Activated CD8-positive, alpha-beta memory T cell treated with anti-CD3 and anti-CD28 coated beads for 36 hours (primary cell): ENCODE measurements at regions not wholly inside any gene's neighbourhood (a gene's known extent, or its start where the extent isn't known, plus 50 kb on each side); places are given as distances from the start of the nearest gene placed in this dataset.

Experiments used
- CTCF ChIA-PET: fragments of 350-600 bp; sonication (Branson Sonifier 250); formaldehyde crosslinking; loops from one replicate; lab custom pipeline; 2021; ENCODE audit warnings: antibody characterized with exemption; lab: Charles Lee
- POLR2A ChIA-PET: fragments of 350-600 bp; sonication (Branson Sonifier 250); formaldehyde crosslinking; loops from one replicate; lab custom pipeline; 2021; ENCODE audit warnings: antibody characterized with exemption; lab: Charles Lee

DNA sequence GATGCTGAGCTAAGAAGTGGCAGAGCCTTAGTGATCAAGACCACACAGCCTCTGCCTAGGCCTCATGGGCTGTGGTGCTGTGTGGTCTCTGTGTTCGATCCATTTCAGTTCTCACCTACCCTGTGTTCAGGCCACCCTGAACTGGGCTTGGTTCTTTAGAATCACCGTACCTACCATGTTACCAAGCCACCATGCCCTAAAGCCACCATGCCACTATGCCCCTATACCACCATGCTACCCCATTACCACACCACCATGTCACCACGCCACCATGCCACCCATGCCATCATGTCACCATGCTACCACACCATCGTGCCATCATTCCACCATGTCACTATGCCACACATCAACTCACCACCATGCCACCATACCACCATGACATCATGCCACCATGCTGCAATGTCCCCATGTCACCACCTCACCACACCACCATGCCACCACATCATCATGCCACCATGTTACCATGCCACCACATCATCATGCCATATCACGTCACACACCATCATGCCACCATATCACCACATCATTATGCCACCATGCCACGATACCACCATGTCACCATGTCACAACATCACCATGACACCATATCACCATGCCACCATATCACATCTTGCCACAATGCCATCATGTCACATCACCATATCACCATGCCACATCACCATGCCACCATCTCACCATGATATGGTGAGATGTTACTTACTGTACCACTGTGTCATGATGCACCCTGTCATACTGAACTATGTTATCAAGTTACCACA is 191.0 kb upstream of the ARL4C start:
- ChIA-PET CTCF (no interaction called here), POLR2A (no interaction called here)

DNA sequence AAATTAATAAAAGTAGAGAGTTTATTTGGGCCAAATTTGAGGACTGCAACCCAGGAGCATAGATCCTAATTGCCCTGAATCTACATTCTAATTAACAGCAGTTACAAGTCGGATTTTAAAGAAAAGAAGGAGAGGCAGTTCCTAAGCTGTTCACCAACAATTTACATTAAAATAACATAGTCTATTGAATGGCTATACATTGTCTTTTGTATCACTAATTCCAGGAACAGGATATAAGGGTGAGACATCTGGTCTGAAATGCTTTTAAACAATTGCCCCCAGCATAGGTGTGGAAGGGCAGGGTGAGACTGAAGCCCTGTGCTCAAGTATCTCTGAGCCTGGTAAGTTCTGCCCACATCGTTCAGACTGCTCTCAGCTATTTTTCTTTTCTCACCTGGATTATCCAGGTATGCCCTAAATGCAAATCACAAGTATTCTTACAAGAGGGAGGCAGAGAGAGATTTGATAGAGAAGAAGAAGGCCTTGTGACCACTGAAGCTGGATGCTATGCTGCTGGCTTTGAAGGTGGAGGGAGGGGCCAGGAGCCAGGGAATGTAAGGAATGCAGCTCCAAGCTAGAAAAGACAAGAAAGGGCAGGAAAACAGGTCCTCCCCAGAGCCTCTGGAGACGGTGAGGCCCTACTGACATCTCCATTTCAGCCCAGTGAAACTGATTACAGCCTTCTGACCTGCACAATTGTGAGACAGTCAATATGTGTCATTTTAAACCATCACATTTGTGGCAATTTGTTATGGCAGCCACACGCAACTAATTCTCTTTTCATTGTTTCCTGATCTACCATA is 189.4 kb upstream of the ARL4C start:
- ChIA-PET POLR2A (no interaction called here), CTCF (no interaction called here)

DNA sequence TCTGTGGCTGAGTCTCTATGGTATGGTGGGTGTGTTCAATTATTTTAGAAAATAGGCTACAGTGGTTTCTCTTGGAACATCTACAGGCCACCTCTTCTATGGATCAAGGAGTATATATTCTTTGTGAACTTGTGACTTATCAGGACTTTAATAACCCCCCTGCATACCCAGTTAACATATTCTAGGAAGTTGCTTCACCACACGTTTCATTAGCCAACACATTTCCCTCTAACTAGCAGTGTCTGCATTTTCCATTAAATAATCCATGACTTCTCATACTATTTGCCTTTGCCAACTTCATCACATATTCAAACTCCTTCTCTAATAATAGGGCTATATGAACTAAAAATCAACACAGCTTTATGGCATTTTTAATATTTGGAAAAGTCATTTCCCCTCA is 187.6 kb upstream of the ARL4C start:
- ChIA-PET POLR2A (no interaction called here), CTCF (no interaction called here)

DNA sequence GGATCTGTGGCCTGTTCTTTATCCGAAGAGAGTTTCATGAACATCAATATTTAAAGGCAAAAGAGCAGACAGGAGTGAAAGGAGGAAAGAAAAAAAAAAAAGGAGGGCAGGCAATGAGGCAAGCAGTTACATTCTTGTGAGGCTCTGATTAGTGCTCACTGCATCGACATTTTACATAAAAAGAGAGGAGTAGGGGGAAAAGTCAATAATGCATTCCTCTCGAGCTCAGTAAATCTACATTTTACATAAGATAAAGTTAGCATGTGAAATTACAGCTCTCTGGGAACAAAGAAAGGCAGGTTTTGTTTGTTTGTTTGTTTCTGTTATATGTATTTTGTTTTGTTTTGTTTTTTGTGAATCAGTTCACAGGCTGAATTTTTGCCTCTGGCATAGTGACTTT is 187.1 kb upstream of the ARL4C start:
- CTCF ChIA-PET, result no interaction called here
- POLR2A ChIA-PET, result no interaction called here

DNA sequence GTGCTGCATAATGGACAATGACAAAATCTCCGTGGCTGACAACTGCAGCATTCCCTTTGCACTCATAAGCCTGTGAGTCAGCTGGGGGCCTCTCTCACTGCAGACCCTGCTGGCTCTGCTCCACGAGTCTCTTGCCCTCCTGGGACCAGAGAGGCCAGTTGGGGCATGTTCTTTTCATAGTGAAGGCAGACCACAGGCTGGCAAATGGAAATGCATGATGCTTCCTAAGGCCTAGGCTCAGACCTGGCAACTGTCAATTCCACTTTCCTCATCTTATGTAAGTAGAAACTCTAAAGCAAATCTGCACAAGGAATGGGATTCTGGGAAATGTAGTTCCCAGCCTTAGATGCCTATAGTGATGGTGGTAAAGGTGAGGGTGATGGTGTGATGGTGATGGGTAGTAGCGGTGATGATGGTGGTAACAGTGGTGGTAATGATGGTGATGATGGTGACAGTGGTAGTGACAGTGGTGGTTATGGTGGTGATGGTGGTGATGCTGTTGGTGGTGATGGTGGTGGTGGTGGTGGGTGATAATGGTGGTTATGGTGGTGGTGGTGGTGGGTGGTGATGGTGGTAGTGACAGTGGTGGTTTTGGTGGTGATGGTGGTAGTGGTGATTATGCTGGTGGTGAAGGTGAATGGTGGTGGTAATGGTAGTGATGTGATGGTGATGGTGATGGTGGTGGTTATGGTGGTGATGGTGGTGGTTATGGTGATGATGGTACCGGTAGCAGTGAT is 185.8 kb upstream of the ARL4C start:
- ChIA-PET CTCF (no interaction called here), POLR2A (no interaction called here)

DNA sequence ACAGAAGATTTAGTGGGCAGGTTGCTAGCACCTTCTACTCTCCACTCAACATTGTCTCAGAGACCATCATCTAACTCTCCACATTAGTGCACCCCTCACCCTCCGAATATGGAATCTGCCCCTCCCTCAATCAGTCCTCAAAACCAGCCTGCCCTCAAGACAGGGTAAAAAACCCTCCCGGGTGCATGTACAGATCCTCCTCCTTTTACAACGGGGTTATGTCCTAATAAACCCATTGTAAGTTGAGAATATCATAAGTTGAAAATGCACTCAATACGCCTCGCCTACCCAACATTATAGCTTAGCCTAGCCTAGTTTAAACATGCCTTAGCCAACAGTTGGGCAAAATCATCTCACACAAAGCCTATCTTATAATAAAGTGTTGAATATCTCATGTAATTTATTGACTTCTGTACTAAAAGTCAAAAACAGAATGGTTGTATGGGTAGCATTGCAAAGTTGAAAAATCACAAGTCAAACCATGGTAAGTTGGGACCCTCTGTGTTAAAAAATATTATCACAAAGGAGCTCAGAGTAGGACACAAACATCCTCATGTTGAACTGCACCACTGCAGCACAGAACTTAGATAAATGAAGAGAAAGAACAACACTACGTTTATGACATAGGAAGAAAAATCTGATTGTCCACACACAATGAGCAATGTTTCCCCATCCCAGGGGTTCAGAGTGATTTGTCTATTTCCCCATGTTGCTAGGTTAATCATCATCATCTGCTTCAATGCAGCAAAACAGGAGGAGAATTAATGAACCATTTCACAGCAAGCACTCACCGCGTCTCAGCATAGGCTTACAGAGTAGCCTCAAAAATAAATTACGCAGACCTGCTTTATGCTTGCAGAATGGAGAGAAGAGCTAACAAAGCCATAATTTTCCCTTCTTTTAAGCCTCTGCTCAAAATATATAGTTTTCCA is 184.1 kb upstream of the ARL4C start:
- ChIA-PET CTCF (no interaction called here), POLR2A (no interaction called here)

DNA sequence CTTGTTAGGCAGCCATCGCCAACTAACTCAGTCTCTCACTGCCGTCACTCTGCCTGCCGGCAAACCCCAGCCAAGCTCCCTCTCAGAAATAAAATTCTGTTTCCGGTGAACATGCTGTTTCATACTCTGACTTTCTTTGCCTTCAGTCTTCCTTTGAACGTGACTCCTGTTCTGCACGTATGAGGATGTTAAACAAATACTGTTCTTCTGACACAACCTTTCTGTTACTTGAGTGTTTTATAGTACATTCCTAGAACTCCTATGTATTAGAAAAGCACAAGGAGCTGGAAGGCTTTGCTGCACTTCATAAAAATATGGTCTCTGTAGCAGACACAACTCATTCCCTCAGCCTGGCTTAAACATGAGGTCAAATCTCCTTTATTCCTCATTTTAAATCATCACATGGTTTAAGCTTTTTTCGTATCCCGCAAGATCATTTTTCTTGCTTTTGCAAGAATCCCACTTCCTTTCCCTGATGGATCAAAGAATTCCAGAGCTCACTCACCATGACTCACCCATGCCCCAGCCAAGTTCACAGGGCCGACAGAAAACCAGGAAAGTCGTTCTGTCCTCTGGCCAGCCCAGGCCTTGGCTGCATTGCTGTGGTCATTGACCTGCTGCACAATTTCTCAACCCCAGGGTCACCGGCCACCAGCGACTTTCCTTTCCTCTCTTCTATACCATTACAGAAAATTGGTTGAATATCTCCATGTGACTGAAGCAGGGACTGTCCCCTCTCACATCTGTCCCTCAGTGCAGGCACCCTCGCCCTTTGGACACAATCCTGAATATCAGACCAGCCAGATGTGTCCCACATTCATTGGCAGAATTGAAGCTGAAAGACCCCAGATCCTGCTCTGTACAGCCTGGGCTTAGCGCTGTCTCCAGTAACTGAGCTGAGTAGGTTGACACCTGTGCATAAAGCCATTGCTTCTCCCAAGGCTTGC is 183.1 kb upstream of the ARL4C start:
- CTCF ChIA-PET, result no interaction called here

DNA sequence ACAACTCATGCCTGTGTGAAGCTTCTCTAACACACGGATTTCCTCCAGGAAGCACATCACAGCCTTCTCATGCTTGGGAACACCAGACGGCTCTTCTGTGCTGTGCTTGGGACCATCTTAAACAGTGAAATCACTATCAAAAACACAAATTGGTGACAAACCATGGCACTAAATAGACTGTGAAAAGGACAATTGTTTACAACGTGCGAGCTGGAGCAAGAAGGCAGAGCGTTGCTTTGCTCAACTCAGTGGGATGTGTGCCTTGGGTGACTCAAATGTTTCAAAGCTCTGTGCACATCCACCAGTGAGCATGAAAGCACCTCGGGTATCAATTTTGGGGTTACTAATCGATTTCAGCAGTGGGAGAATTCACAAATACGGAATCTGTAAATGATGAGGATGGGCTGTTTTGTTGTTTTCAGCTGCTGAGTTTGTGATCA is 182.4 kb upstream of the ARL4C start:
- CTCF ChIA-PET, result no interaction called here

More for the DNA sequence above, 183.1 kb upstream of the ARL4C start:
- POLR2A ChIA-PET, result no interaction called here

DNA sequence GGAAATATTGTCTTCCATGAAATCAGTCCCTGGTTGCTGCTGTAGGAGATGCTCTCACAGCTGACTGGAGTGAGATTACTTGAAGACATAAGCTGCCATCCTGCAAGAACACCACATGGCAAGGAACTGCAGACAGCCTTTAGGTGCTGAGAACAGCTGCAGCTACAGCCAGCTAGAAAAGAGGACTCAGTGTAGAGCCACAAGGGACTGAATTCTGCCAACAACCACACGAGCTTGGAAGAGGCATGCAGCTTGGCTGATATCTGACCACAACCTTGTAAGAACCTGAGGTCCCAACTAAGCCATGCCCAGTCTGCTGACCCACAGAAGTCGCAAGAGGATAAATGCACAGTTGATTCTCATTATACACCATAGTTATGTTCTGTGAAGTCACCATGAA is 181.8 kb upstream of the ARL4C start:
- CTCF ChIA-PET, result no interaction called here

More for the DNA sequence above, 182.4 kb upstream of the ARL4C start:
- POLR2A ChIA-PET, result no interaction called here

DNA sequence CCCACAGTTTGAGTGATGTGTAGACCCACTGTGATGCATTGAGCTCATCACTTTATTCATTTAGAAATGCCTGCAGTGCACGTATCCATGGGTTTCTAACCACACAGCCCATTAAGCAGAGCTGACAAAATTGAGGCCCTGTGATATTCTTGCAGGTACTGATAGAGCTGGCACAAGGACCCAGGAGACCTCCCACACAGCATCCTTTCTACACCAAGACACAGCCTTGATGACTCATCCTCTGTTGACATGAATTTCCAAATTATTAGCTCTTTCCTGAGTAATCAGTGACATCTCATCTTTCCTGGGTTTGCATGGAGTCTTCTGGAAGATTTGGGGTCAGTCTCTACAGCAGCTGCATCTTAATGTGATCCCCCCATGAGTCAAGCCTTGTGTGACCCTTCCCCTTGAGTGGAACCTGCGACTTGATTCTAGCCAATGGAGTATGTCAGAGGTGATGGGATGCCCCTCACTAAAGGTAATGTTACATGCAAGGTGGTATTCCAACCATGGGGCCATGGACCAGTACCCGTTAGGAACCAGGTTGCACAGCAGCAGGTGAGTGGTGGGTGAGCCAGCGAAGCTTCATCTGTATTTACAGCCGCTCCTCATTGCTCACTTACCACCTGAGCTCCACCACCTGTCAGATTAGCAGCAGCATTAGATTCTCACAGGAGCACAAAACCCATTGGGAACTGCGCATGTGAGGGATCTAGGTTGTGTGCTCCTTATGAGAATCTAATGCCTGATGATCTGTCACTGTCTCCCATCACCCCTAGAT is 181.1 kb upstream of the ARL4C start:
- ChIA-PET POLR2A (no interaction called here), CTCF (no interaction called here)

More for the DNA sequence above, 181.8 kb upstream of the ARL4C start:
- POLR2A ChIA-PET, result no interaction called here

DNA sequence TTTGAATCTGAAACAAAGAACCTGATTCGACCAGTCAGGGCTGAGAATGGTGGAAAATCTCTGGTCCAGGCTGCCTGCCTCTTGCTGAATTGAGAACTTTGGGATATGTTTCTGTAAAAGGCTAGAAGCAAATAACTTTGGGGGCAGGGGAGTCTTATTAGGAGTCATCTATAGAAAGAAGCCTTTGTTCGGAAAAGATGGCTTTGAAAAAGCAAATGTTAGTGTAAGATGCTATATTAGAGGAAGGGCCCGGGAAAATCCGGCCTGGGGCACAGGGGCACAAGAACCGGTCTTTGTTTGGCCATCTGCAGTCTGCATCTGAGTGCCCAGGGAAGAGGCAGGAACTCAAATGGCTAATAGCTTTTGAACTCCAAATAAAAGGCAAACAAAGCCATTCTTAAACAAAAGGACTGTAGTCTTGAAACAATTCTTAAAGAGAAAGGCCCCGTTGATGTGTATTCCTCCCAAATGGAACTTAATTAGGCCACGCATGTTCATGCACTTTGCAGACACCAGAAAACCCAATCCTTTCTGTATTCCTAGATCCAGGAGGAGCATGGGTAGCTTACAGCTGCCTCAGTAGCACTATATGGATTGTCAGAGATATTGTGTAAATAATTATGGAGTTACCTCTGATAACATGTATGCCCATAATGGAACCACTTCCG is 180.0 kb upstream of the ARL4C start:
- POLR2A ChIA-PET, result no interaction called here
- CTCF ChIA-PET, result no interaction called here

DNA sequence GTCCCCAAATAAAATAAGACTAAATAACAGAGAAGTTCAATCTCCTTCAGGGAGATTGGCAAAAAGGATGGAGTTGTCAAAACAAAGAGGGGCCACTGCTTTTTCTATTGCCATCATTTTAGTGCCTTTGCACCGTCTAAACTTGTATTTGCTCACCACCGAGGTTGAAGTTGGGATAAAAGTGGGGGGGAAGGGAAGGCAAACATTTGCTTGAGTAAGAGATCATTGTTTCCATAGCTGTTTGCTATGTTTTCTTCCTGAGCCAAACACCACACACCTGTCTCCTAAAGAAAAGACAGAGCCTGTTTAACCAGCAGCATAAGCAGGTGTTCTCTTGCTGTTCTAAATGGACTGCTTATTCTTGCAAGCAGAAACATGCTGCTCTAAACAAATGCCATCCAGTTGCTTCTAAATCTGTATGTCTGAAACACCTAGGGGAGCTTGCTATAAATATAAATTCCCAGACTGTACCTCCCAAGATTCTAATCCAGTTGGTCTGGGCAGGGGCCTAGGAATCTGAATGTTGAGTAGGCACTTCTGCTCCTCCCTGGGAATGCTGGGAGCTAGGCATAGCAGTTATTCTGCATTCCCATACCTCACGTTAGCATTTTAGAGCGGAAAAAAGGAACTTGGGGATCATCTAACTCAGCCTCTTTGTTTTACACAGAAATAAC is 179.4 kb upstream of the ARL4C start:
- CTCF ChIA-PET, result no interaction called here

DNA sequence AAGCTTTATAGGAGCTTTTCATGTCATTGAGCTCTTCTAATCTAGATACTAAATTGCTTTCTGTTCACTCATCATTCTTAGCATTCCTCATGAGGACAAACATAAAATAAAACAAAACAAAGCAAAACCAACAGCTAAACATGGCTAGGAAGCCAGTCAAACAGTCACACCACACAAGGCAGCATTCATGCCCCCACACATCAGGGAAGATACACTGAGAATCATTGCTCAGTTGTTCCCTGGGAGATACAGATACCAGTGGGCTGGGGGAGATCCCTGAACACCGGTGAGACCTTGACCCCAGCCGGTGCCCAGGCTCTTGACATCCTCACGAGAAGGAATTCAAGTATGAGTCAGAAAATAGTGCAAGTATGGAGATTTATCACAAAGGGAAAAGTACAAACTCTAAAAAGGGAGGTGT is 177.9 kb upstream of the ARL4C start:
- ChIA-PET POLR2A (no interaction called here), CTCF (no interaction called here)

More for the DNA sequence above, 179.4 kb upstream of the ARL4C start:
- POLR2A ChIA-PET, result no interaction called here

DNA sequence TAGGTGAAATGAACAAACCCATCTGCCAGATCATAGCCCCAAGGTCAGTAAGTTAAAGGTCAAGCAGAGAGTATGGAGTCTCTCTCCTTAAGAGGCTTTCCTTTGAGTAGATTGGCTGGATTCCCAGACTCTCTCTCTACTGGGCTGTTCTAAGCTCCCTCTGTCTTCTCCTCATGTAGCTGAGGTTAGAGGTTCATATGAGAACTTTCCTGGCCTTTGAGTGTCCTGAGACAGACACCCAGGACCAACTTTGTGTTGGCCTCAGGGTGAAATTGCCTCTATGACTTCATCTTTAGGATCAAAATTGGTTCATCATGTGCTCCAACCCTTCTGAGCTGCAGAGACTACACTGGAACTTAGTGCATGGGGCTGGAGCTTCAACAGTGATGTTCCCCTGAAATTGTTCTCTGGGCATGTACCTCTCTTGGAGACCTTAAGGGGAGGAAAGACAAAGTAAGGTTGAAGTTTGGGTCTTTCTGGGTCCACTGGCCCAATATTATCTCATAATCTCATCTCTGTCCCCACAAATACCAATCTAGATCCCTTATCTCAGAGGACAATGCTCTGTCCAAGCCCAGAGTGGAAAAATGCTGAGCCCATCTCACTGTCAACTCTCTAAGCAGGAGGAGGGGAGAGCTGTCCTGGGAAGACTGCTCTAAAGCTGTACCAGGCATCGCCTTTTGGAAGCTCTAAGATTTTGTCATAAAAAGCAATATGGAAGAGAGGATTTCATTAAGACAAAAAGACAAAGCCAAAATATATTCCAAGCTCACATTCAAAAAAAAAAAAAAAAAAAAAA is 177.3 kb upstream of the ARL4C start:
- ChIA-PET CTCF (no interaction called here), POLR2A (no interaction called here)

DNA sequence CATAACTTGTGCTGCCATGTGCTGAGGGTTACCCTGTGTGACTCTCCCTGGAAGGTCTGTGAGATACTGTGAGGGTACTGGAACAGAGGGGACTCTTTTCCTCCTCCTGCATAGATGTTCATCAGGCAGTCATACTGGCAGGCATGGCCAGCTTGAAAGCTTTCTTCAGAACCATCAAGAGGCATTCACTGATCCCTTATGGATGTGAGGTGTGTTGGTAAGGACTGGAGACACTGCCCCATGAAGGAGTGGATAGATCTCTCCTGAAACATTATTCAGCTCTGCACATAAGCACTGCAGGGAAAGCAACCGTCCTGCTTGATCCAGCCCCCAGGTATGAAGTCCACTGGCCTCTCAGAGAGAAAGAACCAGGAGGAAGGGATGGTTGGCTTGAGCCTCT is 176.6 kb upstream of the ARL4C start:
- POLR2A ChIA-PET, result no interaction called here
- CTCF ChIA-PET, result no interaction called here
